Epithelial cell of proximal tubule (primary cell): ENCODE measurements at regions not wholly inside any gene's neighbourhood (a gene's known extent, or its start where the extent isn't known, plus 50 kb on each side); places are given as distances from the start of the nearest gene placed in this dataset.
"Not testable (repeated sequence)": the region's sequence is repeated elsewhere in the genome, so short reads cannot be mapped to it uniquely, and the experiment has no call there.

Experiments
- DNase-seq: peaks from one replicate; pipeline ENCODE4 v3.0.0-alpha.2; 2011; ENCODE audit warnings: low read depth
- H3K4me3 ChIP-seq: 2 replicates; pipeline ENCODE4 v1.5.1; 2011; ENCODE audit warnings: low read depth, mild to moderate bottlenecking, low read length
- CTCF ChIP-seq: conservative IDR thresholded peaks from 2 replicates; pipeline ENCODE4 v1.5.1; 2012; ENCODE audit warnings: low read depth, mild to moderate bottlenecking, low read length

- H3K4me3 ChIP-seq, result no peak overlapping the region
- no peak for TF ChIP-seq CTCF
- no peak for DNase-seq
Measured at GRCh38 chr16:17914168-17914567, 422.4 kb downstream of the NPIPA8 start.

GRCh38 chr16:17911578-17911977 is 425.0 kb downstream of the NPIPA8 start:
- not testable (repeated sequence) for H3K4me3 ChIP-seq, DNase-seq

GRCh38 chr16:17906626-17907025 is 429.9 kb downstream of the NPIPA8 start:
- not testable (repeated sequence) for DNase-seq, H3K4me3 ChIP-seq

DNA sequence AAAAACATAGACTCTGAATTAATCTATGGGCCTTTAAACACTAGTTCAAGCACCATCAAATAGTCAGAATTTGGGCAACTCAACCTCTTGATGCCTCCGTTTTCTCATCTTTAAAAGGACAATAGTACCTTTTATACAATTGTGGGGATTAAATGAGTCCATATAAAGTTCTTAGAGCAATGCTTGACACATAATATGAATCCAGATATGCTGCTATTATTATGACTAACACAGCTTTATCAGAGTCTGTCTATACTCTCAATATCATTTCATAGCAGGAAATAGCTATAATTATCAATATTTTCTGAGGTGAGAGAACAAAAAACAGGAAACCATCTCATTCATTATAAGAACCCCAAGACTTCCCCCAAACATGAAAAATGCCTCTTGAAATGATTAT is 430.5 kb upstream of the XYLT1 start:
- no peak for DNase-seq
- H3K4me3 ChIP-seq, result no peak overlapping the region
- no peak for TF ChIP-seq CTCF

DNA sequence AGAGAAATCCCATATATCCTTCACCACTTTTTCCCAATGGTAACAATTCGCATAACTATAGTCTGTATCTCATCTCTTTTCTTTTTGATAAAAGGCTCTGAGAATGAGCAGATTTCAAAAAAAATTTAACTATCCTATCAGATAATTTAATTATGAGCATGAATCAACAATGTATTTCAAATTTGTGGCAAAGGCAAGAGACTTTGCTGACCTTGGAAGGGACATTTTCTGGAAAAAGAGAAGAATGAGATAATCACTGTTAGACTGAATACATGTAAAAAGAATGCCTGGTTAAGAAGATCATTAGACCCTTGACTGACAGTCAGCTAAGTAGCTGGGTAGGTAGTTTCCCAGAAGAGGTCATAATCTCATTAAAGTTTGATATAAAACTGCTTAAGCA is 428.4 kb upstream of the XYLT1 start:
- TF ChIP-seq CTCF, result no peak
- H3K4me3 ChIP-seq, result no peak overlapping the region
- no peak for DNase-seq

DNA sequence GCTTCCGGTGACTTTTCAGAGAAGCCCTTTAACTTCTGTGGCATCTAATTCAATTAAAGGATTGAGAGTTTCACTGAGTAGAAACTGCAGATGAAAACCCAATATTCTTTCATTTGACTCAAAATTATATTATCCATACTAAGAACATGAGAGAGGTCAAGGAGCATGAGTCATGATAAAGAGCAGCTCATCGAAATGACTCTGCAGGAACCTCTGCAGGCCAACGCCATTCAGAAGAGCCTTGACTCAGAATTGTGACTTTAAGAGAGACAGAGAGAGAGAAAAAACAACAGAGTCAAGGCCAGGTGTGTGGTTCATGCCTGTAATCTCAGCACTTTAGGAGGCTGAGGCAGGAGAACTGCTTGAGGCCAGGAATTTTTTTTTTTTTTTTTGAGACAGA is 417.2 kb upstream of the XYLT1 start:
- no peak overlapping the region for H3K4me3 ChIP-seq
- DNase-seq, result no peak
- TF ChIP-seq CTCF, result no peak

DNA sequence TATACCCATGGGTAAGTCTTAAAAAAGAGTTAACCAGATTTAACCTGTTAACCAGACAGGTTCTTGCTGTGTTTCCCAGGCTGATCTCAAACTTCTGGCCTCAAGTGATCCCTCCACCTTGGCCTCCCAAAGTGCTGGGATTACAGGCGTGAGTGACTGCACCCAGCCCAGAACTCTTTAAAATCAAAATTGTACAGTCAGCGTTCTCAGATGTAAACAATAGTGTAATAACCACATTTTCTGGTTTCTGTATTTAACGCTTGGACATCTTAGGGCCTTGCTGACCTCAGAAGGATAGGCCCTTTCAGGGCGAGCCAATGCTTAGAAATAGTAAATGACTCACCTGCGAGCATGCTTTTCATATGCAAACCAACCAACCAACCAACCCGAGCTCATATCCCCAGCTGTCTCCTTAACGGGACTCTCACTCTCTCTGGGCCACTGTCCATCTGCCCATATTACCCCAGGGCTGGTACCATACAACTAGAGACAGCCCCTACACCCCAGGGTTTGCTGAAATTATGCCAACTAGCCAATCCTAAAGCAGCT is 415.0 kb upstream of the XYLT1 start:
- TF ChIP-seq CTCF, result no peak
- no peak for DNase-seq
- H3K4me3 ChIP-seq, result no peak overlapping the region

GRCh38 chr16:17877821-17878360 is 407.1 kb upstream of the XYLT1 start:
- H3K4me3 ChIP-seq, result no peak overlapping the region
- DNase-seq, result no peak
- no peak for TF ChIP-seq CTCF
